GM21367 (cell line): ENCODE measurements at regions not wholly inside any gene's neighbourhood (a gene's known extent, or its start where the extent isn't known, plus 50 kb on each side); places are given as distances from the start of the nearest gene placed in this dataset.

Experiments used
- ATAC-seq: cut with Tn5 transposase; IDR thresholded peaks from one replicate; pipeline ENCODE4 v1.9.1; 2021; ENCODE audit not compliant: unreplicated experiment

DNA sequence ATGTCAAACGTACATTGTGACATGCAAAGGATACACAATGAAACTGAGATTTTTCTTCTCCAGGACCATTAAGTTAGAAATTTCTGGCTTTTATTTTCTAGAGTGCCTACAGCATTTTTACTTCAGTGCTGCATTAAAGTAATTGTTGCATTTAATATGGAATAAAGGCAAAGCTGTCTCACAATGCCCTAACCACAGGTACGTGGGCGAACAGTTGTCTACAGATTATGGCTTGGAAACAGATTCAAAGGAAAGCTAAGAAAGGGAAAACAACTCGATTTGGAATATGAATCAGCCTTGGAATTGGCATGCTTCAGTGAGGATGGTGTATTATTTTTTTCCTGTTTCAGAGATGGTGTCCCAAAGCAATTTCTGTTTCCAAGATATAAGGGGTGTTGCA, 79.1 kb upstream of the TUSC7 start:
- ATAC-seq, result no peak

DNA sequence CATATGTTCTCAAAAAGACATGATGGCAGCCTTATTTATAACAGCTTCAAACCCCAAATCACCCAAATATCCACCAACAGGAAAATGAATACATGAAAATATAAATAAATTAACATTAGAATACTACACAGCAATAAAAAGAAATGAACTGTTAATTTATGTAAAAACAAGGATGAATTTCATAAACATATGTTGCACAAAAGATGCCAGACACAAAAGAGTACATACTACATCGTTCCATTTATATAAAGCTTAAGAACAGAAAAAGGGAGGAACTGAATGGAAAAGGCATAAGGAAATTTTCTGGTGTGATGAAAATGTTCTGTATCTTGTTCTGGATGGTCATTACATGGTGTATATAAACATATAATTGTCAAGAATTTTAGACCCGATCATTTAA, 69.9 kb upstream of the TUSC7 start:
- ATAC-seq, result no peak

DNA sequence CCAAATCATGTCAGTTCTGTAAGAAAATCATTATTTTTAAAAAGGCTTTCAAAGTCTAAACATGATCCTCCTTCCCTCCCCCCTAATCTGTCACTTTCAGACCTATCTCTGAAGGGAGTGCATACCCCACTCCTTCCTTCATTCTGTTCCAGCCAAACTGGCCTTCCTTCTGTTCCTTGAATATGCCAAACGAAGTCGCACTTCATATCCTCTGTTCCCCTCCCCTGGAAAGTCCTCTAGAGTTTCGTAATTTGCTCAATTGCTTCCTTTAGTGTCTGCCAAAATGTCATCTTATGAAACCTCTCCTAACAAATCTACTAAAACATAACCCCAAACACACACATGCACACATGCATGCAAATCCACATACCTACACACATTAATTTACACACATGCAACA, 69.5 kb upstream of the TUSC7 start:
- ATAC-seq, result no peak

DNA sequence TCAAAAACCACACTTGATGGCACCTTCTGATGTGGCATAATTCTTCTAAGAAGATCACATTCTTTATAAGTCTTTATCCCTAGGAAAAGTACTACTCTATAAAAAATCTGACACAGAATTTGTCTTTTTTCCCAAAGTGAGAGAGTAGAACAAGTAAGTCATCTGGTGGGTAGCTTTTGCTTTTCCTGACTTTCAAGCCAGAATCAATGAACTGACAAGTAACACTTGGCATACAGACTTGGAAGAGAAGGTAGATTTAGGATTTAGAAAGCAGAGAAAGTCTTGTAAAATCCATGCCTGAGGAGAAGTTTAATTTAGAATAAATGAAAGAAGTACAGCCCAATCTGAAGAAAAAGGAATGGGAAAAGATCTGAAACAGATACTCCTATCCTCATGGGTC, 66.6 kb upstream of the TUSC7 start:
- ATAC-seq, result no peak

GRCh38 chr3:116647996-116648395, 61.6 kb upstream of the TUSC7 start:
- ATAC-seq, result no peak
